ENCODE measurements at regions not wholly inside any gene's neighbourhood (a gene's known extent, or its start where the extent isn't known, plus 50 kb on each side); places are given as distances from the start of the nearest gene placed in this dataset.

DNA sequence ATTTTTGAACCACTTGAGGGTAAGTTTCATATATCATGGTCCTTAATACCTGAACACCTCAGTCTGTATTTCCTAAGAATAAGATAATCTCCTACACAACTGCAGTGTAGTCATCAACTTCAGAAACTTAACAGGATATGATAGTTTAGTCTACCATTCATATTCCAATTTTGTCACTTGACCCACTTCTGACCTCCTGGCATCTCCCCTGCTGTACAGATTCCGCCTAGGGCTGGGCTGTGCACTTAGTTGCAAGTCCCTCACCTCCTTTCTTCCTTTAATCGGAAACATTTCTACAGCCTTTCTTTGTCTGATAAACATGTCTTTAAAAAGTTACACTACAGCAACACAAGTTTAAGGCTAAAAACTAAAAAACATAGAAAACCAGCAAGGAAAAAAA, 218.4 kb upstream of the SLCO3A1 start:
- Histone ChIP-seq H3K4me3 (ENCODE audit: low read length) (no peak overlapping the region), H3K4me2 (ENCODE audit: low read length) (no peak overlapping the region), H3K9me2 (replicated peaks; ENCODE audit: low read length) (no peaks in the 10 kb centered on the region), H3K36me3 (ENCODE audit: low read depth, low read length) (no peaks in the 10 kb centered on the region), H3K27me3 (ENCODE audit: low read length) (no peaks in the 10 kb centered on the region), H2AFZ (ENCODE audit: low read length) (no peak overlapping the region), H3K79me2 (ENCODE audit: low read length) (no peaks in the 10 kb centered on the region), H3K9me3 (ENCODE audit: low read length) (no peaks in the 10 kb centered on the region), H3K9ac (ENCODE audit: low read length) (no peak overlapping the region), H3K4me1 (ENCODE audit: insufficient read depth, low read length) (no peaks in the 10 kb centered on the region), H4K20me1 (ENCODE audit: low read length) (no peaks in the 10 kb centered on the region), H3K27ac (ENCODE audit: low read length) (no peak overlapping the region), H3F3A (ENCODE audit: low read length, unreplicated experiment) (no peaks in the 10 kb centered on the region)
- intact Hi-C loops (cut with micrococcal nuclease) = no loop called here
- BruUV-seq (replicated peaks) = no TSS peak
- ChIA-PET POLR2A (ENCODE audit: unreplicated experiment) (no interaction called here), CTCF (no interaction called here)
- DNase-seq = no peak
- no peak for ATAC-seq
- TF ChIP-seq, protein P1, sequence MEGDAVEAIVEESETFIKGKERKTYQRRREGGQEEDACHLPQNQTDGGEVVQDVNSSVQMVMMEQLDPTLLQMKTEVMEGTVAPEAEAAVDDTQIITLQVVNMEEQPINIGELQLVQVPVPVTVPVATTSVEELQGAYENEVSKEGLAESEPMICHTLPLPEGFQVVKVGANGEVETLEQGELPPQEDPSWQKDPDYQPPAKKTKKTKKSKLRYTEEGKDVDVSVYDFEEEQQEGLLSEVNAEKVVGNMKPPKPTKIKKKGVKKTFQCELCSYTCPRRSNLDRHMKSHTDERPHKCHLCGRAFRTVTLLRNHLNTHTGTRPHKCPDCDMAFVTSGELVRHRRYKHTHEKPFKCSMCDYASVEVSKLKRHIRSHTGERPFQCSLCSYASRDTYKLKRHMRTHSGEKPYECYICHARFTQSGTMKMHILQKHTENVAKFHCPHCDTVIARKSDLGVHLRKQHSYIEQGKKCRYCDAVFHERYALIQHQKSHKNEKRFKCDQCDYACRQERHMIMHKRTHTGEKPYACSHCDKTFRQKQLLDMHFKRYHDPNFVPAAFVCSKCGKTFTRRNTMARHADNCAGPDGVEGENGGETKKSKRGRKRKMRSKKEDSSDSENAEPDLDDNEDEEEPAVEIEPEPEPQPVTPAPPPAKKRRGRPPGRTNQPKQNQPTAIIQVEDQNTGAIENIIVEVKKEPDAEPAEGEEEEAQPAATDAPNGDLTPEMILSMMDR (conservative IDR thresholded peaks at IDR 0.05; ENCODE audit: low read depth, low read length) = no peak
- TF ChIP-seq EZH2phosphoT487 (IDR thresholded peaks at IDR 0.05; ENCODE audit: borderline replicate concordance, low read length) (no peak), EZH2 (IDR thresholded peaks at IDR 0.05; ENCODE audit: low read length, unreplicated experiment) (no peak)

DNA sequence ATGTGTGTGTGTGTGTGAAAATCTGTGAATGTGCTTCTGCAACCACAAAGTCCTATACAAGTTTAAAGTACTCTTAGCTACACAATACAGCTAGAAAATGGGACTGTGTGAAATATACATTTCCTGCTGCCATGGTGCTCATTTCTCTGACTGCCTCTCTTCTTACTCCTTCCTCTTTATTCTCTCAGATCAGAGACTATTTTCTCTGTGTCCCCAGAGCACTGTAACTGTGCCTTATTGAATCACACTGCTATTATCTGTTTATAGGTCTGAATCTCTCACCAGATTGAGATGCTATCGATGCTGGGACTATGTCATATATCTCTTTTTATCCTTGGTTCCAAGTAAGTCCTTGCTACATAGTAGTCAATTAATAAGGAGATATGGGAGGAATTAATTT, 217.9 kb upstream of the SLCO3A1 start:
- no peaks in the 10 kb centered on the region for H3F3A ChIP-seq (ENCODE audit: low read length, unreplicated experiment)
- no peak for DNase-seq
- no peak for ATAC-seq
- no peaks in the 10 kb centered on the region for H3K36me3 ChIP-seq (ENCODE audit: low read depth, low read length)
- no peaks in the 10 kb centered on the region for H3K9me3 ChIP-seq (ENCODE audit: low read length)
- ChIA-PET POLR2A (ENCODE audit: unreplicated experiment) (no interaction called here), CTCF (no interaction called here)
- H3K27ac ChIP-seq (ENCODE audit: low read length) = no peak overlapping the region
- no peak overlapping the region for H3K4me2 ChIP-seq (ENCODE audit: low read length)
- intact Hi-C loops (cut with micrococcal nuclease) = no loop called here
- no peaks in the 10 kb centered on the region for H4K20me1 ChIP-seq (ENCODE audit: low read length)
- H3K9ac ChIP-seq (ENCODE audit: low read length) = no peak overlapping the region
- no TSS peak for BruUV-seq (replicated peaks)
- no peaks in the 10 kb centered on the region for H3K4me1 ChIP-seq (ENCODE audit: insufficient read depth, low read length)
- H2AFZ ChIP-seq (ENCODE audit: low read length) = no peak overlapping the region
- H3K9me2 ChIP-seq (replicated peaks; ENCODE audit: low read length) = no peaks in the 10 kb centered on the region
- no peaks in the 10 kb centered on the region for H3K27me3 ChIP-seq (ENCODE audit: low read length)
- no peak overlapping the region for H3K4me3 ChIP-seq (ENCODE audit: low read length)
- no peaks in the 10 kb centered on the region for H3K79me2 ChIP-seq (ENCODE audit: low read length)
- TF ChIP-seq EZH2 (IDR thresholded peaks at IDR 0.05; ENCODE audit: low read length, unreplicated experiment) = no peak
- TF ChIP-seq, protein P1 (conservative IDR thresholded peaks at IDR 0.05; ENCODE audit: low read depth, low read length) = no peak
- TF ChIP-seq EZH2phosphoT487 (IDR thresholded peaks at IDR 0.05; ENCODE audit: borderline replicate concordance, low read length) = no peak

DNA sequence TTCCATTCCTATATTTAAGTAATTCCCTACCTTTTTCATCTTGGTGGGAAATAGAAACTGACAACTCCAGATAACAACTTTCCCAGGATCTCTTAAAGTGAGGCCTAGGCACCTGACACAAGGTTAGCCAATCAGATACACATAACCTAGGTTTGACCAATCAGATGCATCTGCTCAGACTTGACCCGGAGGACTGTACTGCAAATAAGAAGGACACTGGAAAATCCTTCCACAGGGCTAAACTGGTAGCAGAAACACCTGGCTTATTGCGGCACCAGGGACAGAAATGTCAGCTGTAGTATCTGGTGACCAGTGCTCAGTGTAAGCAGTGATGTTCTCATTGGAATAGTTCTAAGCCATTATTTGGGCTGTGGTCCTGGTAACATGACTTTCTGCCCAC, 204.5 kb upstream of the SLCO3A1 start:
- Histone ChIP-seq H3K4me1 (ENCODE audit: insufficient read depth, low read length) (no peaks in the 10 kb centered on the region), H3K4me2 (ENCODE audit: low read length) (no peak overlapping the region), H3K27ac (ENCODE audit: low read length) (no peak overlapping the region), H3K9me2 (replicated peaks; ENCODE audit: low read length) (no peaks in the 10 kb centered on the region), H3K36me3 (ENCODE audit: low read depth, low read length) (no peaks in the 10 kb centered on the region), H2AFZ (ENCODE audit: low read length) (no peak overlapping the region), H3K9ac (ENCODE audit: low read length) (no peak overlapping the region), H3F3A (ENCODE audit: low read length, unreplicated experiment) (no peaks in the 10 kb centered on the region), H3K79me2 (ENCODE audit: low read length) (no peaks in the 10 kb centered on the region), H3K4me3 (ENCODE audit: low read length) (no peak overlapping the region), H4K20me1 (ENCODE audit: low read length) (no peaks in the 10 kb centered on the region), H3K27me3 (ENCODE audit: low read length) (0 out of 2 replicates have a peak, but pooled peaks cover 3% of the 10 kb centered on the region), H3K9me3 (ENCODE audit: low read length) (no peaks in the 10 kb centered on the region)
- DNase-seq (no peak), ATAC-seq (no peak)
- intact Hi-C loops (cut with micrococcal nuclease) = no loop called here
- CTCF ChIA-PET = no interaction called here
- TF ChIP-seq EZH2 (IDR thresholded peaks at IDR 0.05; ENCODE audit: low read length, unreplicated experiment) = no peak
- TF ChIP-seq, protein P1 (conservative IDR thresholded peaks at IDR 0.05; ENCODE audit: low read depth, low read length) = no peak
- TF ChIP-seq EZH2phosphoT487 (IDR thresholded peaks at IDR 0.05; ENCODE audit: borderline replicate concordance, low read length) = no peak
- no TSS peak for BruUV-seq (replicated peaks)
- POLR2A ChIA-PET (ENCODE audit: unreplicated experiment) = no interaction called here
